ENCODE measurements at regions not wholly inside any gene's neighbourhood (a gene's known extent, or its start where the extent isn't known, plus 50 kb on each side); places are given as distances from the start of the nearest gene placed in this dataset.

DNA sequence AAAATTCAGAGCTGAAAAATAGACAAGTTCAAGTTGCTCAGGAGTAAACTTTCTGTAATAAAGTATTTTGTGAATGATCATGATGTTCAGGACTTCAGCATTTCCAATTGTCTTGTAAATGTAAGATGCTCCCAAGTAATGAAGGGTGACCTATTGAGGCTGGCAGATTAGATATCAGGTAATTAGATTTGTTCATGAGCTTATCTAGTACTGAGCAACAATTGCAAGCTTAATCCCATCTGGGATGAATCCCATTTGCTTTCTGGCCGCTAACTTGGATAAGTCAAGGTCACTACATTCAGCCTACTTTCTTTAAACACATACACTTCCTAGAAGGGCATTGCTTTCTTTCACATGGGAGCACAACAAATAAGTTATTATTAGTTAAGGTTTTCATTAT lies 82.4 kb upstream of the ITGB1 start:
- ChIA-PET CTCF (no interaction called here), POLR2A (interaction anchor here (0.6 kb wide), 1 partner anchor 860 kb away, joined by 3 read pairs; no protein-coding TSS in a partner anchor)
- ATAC-seq: no peak

DNA sequence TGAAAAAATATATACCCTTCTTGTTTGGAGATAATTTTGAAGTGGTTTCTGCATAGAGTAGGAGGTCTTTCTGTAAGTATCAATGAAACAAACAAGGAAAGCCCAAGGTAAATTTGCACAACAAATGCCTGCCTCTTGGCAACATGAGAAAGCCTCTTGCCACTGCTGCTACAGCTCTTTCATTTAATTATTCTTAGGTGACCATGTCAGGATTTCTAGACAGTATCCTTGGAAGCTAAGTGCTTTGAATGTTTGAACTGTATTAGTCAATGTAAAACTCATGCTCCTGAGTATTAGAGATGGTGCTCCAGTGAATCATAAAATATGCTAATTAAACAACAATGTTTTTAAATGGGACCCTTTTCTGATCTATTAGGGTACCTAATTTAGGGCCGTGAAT lies 81.2 kb upstream of the ITGB1 start:
- no TSS peak for BruUV-seq (replicated peaks)

More for the DNA sequence above, 82.4 kb upstream of the ITGB1 start:
- intact Hi-C loops (cut with micrococcal nuclease; ENCODE audit: unreplicated experiment): no loop called here
- no TSS peak for BruUV-seq (replicated peaks)
- Histone ChIP-seq H3K27ac (ENCODE audit: low read length) (peak overlapping the region; percentile 67; the same call in 1 of the 2 replicates), H3K36me3 (ENCODE audit: control insufficient read depth, insufficient read depth, low read length) (no peaks in the 10 kb centered on the region), H3K4me1 (ENCODE audit: control insufficient read depth, insufficient read depth, low read length) (peaks cover 15% of the 10 kb centered on the region), H3K4me3 (ENCODE audit: low read depth in 2 of 2, low read length in 2 of 2) (no peak overlapping the region), H3K27me3 (ENCODE audit: control insufficient read depth, insufficient read depth, low read length) (no peaks in the 10 kb centered on the region), H3K9me3 (ENCODE audit: control insufficient read depth, insufficient read depth, low read depth, low read length) (no peaks in the 10 kb centered on the region)
- in situ Hi-C loops (cut with HindIII; ENCODE audit: low pct_unique_long_range_greater_than_20kb, low sequenced_read_pairs): no loop called here
- TF ChIP-seq TCF7L2 (IDR thresholded peaks at IDR 0.05; ENCODE audit: low read depth, low read length): no peak
- TF ChIP-seq SIN3A (IDR thresholded peaks at IDR 0.05; ENCODE audit: borderline replicate concordance, insufficient read depth, low read depth, low read length): no peak
- TF ChIP-seq, protein P1, sequence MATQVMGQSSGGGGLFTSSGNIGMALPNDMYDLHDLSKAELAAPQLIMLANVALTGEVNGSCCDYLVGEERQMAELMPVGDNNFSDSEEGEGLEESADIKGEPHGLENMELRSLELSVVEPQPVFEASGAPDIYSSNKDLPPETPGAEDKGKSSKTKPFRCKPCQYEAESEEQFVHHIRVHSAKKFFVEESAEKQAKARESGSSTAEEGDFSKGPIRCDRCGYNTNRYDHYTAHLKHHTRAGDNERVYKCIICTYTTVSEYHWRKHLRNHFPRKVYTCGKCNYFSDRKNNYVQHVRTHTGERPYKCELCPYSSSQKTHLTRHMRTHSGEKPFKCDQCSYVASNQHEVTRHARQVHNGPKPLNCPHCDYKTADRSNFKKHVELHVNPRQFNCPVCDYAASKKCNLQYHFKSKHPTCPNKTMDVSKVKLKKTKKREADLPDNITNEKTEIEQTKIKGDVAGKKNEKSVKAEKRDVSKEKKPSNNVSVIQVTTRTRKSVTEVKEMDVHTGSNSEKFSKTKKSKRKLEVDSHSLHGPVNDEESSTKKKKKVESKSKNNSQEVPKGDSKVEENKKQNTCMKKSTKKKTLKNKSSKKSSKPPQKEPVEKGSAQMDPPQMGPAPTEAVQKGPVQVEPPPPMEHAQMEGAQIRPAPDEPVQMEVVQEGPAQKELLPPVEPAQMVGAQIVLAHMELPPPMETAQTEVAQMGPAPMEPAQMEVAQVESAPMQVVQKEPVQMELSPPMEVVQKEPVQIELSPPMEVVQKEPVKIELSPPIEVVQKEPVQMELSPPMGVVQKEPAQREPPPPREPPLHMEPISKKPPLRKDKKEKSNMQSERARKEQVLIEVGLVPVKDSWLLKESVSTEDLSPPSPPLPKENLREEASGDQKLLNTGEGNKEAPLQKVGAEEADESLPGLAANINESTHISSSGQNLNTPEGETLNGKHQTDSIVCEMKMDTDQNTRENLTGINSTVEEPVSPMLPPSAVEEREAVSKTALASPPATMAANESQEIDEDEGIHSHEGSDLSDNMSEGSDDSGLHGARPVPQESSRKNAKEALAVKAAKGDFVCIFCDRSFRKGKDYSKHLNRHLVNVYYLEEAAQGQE (IDR thresholded peaks at IDR 0.05; ENCODE audit: insufficient read depth in 1 of 2, low read depth in 2 of 2, low read length in 1 of 2): no peak
- no peak for TF ChIP-seq POLR2AphosphoS5 (IDR thresholded peaks at IDR 0.05; ENCODE audit: low read depth, low read length)
- TF ChIP-seq, protein P2, sequence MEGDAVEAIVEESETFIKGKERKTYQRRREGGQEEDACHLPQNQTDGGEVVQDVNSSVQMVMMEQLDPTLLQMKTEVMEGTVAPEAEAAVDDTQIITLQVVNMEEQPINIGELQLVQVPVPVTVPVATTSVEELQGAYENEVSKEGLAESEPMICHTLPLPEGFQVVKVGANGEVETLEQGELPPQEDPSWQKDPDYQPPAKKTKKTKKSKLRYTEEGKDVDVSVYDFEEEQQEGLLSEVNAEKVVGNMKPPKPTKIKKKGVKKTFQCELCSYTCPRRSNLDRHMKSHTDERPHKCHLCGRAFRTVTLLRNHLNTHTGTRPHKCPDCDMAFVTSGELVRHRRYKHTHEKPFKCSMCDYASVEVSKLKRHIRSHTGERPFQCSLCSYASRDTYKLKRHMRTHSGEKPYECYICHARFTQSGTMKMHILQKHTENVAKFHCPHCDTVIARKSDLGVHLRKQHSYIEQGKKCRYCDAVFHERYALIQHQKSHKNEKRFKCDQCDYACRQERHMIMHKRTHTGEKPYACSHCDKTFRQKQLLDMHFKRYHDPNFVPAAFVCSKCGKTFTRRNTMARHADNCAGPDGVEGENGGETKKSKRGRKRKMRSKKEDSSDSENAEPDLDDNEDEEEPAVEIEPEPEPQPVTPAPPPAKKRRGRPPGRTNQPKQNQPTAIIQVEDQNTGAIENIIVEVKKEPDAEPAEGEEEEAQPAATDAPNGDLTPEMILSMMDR (IDR thresholded peaks at IDR 0.05): no peak
- no peak for DNase-seq (ENCODE audit: low read depth, low spot score)

More for the DNA sequence above, 81.2 kb upstream of the ITGB1 start:
- Histone ChIP-seq H3K9me3 (ENCODE audit: control insufficient read depth, insufficient read depth, low read depth, low read length) (no peaks in the 10 kb centered on the region), H3K27me3 (ENCODE audit: control insufficient read depth, insufficient read depth, low read length) (no peaks in the 10 kb centered on the region), H3K4me3 (ENCODE audit: low read depth in 2 of 2, low read length in 2 of 2) (no peak overlapping the region), H3K4me1 (ENCODE audit: control insufficient read depth, insufficient read depth, low read length) (peaks cover 15% of the 10 kb centered on the region), H3K27ac (ENCODE audit: low read length) (peak overlapping the region; percentile 67; the same call in 1 of the 2 replicates), H3K36me3 (ENCODE audit: control insufficient read depth, insufficient read depth, low read length) (no peaks in the 10 kb centered on the region)
- DNase-seq (ENCODE audit: low read depth, low spot score) (no peak), ATAC-seq (no peak)
- intact Hi-C loops (cut with micrococcal nuclease; ENCODE audit: unreplicated experiment) (no loop called here), in situ Hi-C loops (cut with HindIII; ENCODE audit: low pct_unique_long_range_greater_than_20kb, low sequenced_read_pairs) (no loop called here)
- POLR2A ChIA-PET: no interaction called here
- CTCF ChIA-PET: no interaction called here
- TF ChIP-seq, protein P1 (IDR thresholded peaks at IDR 0.05; ENCODE audit: insufficient read depth in 1 of 2, low read depth in 2 of 2, low read length in 1 of 2): no peak
- TF ChIP-seq, protein P2 (IDR thresholded peaks at IDR 0.05): no peak
- TF ChIP-seq POLR2AphosphoS5 (IDR thresholded peaks at IDR 0.05; ENCODE audit: low read depth, low read length) (no peak), SIN3A (IDR thresholded peaks at IDR 0.05; ENCODE audit: borderline replicate concordance, insufficient read depth, low read depth, low read length) (no peak), TCF7L2 (IDR thresholded peaks at IDR 0.05; ENCODE audit: low read depth, low read length) (no peak)
